GM03348 (cell line): ENCODE measurements at regions not wholly inside any gene's neighbourhood (a gene's known extent, or its start where the extent isn't known, plus 50 kb on each side); places are given as distances from the start of the nearest gene placed in this dataset.
A peak's percentile ranks its signal among the peaks of the same experiment; 100 is the strongest.
"Not testable (repeated sequence)": the region's sequence is repeated elsewhere in the genome, so short reads cannot be mapped to it uniquely, and the experiment has no call there.

ENCODE experiments used
- DNase-seq: peaks from one replicate; pipeline ENCODE4 v3.0.0; 2012; ENCODE audit warnings: low spot score

GRCh38 chr3:95775486-95776094, 1038.8 kb upstream of the EPHA6 start:
- DNase-seq = no peak

- DNase-seq = no peak
These were observed 1032.8 kb upstream of the EPHA6 start for GRCh38 chr3:95781598-95781997.

GRCh38 chr3:95789111-95789510, 1025.3 kb upstream of the EPHA6 start:
- no peak for DNase-seq

DNA sequence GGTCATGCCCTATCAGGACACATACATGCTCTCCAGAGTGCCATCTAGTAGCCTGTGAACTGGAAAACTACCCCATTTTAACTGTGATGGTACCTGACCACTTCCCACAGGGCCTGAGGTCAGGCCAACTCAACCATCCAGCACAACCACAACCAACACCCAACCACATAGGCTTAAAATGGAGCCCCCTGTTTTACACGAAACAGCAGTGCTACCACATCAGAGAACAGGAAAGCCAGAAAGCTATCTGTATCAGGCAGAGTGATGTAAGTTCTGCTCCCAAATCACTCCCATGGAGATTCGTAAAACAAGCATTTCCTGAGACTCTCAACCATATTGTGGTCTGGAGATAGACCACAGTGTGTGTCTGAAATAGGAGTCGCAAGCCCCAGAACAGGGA, 1017.3 kb upstream of the EPHA6 start:
- no peak for DNase-seq

GRCh38 chr3:95798628-95799027, 1015.8 kb upstream of the EPHA6 start:
- no peak for DNase-seq

DNA sequence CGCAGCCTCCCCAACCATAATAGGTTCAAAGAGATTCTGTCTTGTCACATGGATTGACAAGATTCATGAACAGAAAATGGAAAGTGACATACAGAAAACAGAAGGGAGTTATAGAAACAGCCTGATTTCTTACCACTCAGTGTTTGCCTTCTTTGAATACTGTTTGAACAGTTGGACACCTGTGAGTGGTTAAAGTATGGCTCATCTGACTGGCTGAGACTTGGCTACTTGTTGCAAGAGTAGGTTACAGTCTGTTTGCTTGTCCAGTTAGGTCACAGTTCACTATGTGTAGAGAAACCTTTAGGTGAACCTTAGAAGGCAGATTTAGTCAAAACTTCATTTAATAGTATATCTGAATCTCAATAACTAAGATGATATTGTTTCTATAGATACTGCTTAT, 1003.9 kb upstream of the EPHA6 start:
- no peak for DNase-seq

DNA sequence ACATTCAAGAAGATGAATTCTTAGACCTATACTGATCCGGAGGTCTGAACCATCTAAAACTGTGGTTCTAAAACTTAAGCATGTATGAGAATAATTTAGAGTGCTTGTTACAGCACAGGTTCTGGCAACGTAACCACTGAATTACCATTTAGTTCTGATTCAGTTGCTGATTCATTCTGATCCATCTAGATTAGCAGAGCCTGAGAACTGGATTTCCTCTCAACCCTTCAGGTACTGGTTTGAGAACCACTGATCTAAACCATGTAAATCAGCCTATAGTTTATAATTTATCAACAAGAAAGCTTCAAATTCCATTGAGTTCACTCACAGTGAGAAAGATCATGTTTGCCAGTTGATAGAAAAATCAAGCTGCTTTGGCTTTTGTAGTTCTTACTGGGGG, 1001.1 kb upstream of the EPHA6 start:
- DNase-seq = no peak

- DNase-seq = no peak
These were observed 998.6 kb upstream of the EPHA6 start for GRCh38 chr3:95815828-95816227.

- no peak for DNase-seq
These were observed 988.0 kb upstream of the EPHA6 start for GRCh38 chr3:95826419-95826818.

DNA sequence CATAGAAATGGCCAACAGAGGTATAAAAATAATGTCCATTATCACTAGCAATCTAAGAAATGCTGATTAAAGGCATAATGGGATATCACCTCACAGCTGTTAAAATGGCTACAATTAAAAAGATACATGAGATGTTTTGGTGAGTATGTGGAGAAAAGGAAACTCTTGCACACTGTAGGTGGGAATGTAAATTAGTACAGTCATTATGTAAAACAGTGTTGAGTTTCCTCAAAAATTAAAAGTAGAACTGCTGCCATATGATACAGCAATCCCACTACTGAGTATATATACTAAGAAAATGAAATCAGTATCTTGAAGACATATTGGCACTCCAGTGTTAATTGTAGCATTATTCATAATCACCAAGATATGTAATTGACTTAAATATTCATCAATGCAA, 982.2 kb upstream of the EPHA6 start:
- DNase-seq = no peak

- not testable (repeated sequence) for DNase-seq
These were observed 953.8 kb upstream of the EPHA6 start for GRCh38 chr3:95860628-95861027.

GRCh38 chr3:95883801-95884200, 930.6 kb upstream of the EPHA6 start:
- DNase-seq = no peak

GRCh38 chr3:95886616-95887015, 927.8 kb upstream of the EPHA6 start:
- no peak for DNase-seq

GRCh38 chr3:95887114-95887513, 927.3 kb upstream of the EPHA6 start:
- DNase-seq = no peak

GRCh38 chr3:95894820-95895219, 919.6 kb upstream of the EPHA6 start:
- no peak for DNase-seq

DNA sequence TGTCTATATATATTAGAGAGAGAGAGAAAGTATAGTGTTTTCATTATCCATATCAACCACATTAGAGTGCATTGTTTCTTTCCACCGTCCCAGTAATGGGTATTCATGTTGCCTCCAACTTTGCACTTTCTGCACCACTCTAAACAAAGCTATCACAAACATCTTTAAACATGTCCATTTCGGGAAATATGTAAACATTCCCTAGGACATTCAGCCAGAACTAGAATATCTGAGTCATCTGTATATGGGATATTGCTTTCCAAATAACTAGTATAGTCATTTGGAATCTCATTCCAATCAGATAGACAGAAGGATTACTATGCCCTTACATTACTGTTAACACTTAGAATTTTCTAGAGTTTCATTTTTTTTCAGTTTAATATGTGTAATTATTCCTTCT, 914.9 kb upstream of the EPHA6 start:
- DNase-seq = no peak

GRCh38 chr3:95899911-95900310, 914.5 kb upstream of the EPHA6 start:
- no peak for DNase-seq

DNA sequence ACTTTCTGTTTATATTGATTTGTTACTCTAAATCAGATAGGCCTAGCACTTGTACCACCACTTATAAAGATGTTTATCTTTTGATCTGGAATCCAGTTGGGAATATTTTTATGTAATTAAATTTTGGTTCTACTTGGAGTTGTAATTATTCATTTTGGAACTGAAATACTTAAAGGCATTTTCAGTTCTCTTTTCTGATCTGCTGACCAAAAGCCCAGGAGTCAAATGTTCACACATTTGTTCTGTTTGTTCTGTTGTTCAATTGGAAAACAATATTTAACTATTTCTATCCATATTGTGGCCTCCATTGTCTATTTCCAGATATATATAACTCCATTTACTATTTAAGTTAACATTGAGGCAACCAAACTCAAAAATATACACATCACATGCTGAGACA, 912.4 kb upstream of the EPHA6 start:
- DNase-seq = no peak

- DNase-seq = no peak
These were observed 909.2 kb upstream of the EPHA6 start for GRCh38 chr3:95905182-95905581.

- DNase-seq = no peak
These were observed 902.6 kb upstream of the EPHA6 start for GRCh38 chr3:95911767-95912166.

DNA sequence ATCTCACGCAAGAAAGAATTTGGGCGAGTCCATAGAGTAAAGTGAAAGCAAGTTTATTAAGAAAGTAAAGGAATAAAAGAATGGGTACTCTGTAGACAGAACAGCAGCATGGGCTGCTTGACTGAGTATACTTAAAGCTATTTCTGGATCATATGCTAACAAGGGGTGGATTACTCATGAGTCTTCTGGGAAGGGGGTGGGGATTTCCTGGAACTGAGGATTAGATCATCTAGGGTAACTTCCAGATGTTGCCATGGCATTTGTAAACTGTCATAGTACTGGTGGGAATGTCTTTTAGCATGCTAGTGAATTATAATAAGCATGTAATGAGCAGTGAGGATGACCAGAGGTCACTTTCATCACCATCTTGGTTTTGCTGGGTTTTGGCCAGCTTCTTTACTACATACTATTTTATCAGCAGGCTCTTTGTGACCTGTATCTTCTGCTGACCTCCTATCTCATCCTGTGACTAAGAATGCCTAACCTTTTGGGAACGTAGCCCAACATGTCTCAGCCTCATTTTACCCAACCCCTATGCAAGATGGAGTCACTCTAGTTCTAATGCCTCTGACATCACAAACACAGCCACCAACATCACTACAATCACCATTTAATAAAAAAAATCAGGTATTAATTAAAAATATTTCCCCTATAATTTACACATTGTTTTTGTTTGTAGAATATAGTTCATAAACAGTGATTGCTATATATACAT, 890.7 kb upstream of the EPHA6 start:
- peak; percentile 82 for DNase-seq

- no peak for DNase-seq
These were observed 887.4 kb upstream of the EPHA6 start for GRCh38 chr3:95926904-95927501.

DNA sequence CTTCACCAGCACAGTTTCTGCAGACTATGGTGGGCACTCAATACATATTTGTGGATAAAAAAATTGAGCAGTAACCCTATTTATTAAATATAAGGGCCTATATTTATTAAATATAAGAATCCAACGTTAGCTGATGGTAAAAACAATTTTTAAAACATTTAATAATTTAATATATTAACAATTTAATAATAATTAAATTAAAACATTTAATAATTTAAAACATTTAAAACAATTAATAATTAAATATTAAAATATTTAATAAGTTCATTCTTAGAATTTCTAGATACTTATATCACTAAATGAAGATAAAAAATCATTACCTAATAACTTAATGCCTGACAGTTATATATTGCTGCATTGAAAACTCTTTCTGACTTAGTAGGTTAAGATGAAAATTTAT, 880.2 kb upstream of the EPHA6 start:
- no peak for DNase-seq
